Activated naive CD4-positive, alpha-beta T cell treated with Interleukin-2 at 50 U/mL for 16 hours (primary cell): ENCODE measurements at regions not wholly inside any gene's neighbourhood (a gene's known extent, or its start where the extent isn't known, plus 50 kb on each side); places are given as distances from the start of the nearest gene placed in this dataset.

Experiments used
- DNase-seq: peaks from one replicate; pipeline ENCODE4 v3.0.0-alpha.2; 2020

GRCh38 chrX:45351478-45351877, 150.8 kb upstream of the DIPK2B start:
- no peak for DNase-seq

DNA sequence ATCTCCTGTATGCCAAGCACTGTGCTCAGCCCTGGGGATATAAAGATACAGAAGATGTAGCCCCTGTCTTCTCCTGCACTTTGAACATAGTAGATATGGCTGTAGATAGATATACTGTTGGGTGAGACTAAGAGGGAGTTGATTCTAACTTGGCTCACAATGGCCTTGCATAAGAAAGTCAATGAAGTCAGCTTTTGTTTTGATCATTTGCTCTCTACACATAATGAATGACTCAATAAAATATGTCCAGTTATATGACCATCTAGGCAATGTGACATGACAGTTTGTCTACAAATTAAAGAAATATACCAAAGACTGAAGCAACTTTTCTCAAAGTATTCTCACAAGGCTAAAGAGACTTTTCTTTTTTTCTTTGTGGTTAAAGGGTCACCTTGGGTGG, 147.6 kb upstream of the DIPK2B start:
- no peak for DNase-seq

DNA sequence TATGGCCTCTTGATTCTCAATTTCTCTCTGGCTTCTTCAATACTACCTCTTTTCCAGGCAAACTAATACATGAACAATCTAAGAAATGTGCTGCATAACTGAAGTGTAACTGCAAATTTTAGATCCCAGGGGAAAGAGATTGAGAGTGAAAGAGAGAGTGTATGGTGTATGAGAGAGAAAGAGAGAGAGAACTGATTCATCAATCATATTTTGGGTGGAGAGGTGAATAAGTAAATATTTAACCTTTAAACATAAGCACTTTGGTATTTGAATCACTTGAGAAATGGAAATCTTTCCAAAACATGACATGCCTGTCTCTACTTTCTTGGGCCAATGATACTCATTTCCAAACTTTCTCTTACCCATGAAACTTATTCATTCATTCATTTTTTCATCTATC, 147.2 kb upstream of the DIPK2B start:
- no peak for DNase-seq

DNA sequence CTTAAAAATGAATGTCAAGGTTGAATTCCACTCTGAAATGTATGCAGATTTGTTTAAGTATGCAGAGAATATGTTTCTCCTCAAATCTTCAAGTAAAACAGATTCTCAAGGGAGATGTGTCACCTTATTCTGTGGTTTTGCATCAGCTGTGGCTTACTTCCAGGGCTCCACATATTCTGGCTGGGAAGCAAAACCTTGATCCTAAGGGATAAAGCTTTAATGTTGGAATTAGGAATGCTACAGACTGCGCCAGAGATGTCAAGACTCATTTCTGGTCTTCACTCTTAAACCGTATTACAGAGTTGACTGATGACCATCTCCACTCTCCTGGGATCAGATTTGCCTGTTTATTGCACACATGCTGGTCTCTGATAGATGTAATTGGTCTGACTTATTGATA, 143.9 kb upstream of the DIPK2B start:
- DNase-seq: no peak

GRCh38 chrX:45329217-45329616, 128.5 kb upstream of the DIPK2B start:
- no peak for DNase-seq

DNA sequence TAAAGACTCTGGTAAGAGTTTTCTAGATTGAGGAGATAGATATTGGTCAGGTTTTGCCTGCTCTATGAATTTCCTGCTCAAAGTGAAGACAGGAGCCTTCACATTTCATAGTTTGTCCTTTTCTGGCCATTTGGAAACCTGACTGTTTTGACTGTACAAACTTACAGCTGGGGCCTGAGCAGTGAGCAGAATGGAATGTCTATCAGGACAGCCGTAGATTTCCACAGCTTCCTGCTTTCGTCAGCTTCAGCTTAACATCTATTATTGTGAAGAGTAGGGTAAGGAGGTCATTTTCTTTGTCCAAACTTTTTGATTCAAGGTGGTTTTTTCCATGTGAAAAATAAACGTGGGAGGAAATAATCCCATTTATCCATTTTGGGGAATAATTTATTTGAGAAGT, 124.3 kb upstream of the DIPK2B start:
- DNase-seq: no peak

DNA sequence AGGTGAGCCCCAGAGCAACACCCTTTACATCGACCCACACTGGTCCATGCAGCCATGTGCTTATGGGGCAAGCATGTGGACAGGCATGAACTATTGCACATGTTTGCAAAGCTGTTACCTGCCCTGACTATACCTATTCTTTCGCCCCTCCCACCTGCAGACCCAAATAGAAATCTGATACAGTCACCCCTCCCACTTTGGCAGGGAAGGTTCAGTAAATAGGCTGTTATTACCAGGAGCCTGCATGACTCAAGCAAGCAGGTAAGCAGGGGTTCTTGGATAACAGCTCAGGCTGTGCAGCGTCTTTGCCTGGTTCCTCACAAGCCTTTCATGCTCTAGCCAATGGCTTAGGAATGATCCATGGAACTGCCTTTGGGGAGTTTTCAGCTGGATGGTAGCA, 122.7 kb upstream of the DIPK2B start:
- no peak for DNase-seq

DNA sequence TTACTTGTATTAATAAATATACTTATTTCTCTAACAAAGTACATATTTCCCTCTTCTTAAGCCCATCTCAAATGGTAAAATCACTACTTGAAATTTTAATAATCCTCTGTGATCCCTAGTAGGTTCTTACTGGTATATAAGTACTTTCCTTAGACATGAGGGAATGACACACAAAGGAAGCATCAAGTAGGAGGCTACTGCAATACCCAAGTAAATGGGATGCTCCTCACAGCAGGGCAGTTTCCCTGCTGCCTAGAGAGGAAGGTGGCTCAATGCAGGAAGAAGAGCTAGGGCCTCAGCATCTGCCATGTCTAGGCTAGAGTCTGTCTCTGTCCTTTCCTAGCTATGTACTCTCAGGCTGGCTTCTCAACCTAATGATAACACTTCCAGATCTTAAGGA, 122.1 kb upstream of the DIPK2B start:
- no peak for DNase-seq

GRCh38 chrX:45322382-45322781, 121.7 kb upstream of the DIPK2B start:
- peak; percentile 2 for DNase-seq

DNA sequence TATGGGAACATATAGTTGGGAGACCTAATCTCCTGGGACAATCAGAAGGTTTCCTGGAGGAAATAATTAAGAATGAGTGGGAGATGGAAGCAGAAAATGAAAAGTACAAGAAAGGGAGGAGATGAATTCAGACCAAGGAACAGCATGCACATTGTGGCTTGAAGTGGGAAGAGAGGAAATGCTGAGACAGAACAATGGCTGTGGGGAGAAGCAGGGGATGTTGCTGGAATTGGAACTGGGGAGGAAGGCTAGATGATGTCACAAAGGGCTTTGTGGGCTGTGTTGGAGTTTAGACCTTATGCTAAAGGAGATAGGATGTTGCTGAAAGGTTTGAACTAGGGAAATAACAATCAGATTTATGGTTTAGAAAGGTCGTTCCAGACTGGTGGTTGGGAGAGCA, 119.5 kb upstream of the DIPK2B start:
- no peak for DNase-seq

DNA sequence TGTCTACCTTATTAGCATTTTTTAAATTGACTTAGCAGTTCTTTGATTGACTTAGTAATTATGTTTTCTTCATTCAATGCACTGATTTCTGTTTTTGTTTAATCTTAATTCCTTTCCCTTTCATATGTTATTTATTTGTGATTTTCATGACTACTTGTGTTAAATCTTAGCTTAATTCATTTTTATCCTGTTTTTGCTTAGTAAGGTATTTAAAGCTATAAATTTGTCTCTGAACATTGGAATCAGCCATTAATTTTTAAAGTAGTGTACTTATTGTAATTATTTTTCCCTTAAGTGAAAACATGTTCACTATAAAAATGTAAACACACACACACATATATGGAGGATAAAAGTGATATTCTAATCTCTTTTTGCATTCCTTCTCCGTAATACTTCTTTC, 109.1 kb upstream of the DIPK2B start:
- no peak for DNase-seq

DNA sequence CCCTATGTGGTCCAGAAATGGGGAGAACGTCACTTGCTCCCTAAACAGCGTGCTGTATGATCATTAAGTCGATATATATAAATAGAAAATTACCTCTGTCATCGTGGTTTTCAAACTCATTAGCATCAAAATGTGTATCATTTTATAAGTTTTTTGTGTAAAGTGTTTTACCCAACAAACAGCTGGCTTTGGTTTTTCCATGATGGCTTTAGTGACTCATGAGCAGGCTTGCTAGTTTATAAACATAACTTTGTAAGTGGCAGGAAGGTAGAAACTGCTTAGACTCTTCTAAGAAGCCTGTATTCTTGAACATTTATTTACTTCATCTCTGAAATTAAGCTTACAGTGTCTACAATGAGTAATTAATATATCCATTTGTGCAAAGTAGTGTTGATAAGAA, 108.4 kb upstream of the DIPK2B start:
- no peak for DNase-seq

GRCh38 chrX:45306794-45307193, 106.1 kb upstream of the DIPK2B start:
- no peak for DNase-seq

GRCh38 chrX:45300638-45301037, 100.0 kb upstream of the DIPK2B start:
- DNase-seq: no peak

- DNase-seq: no peak
Measured at GRCh38 chrX:45295259-45295986, 94.7 kb upstream of the DIPK2B start.

- DNase-seq: no peak
Measured at GRCh38 chrX:45274576-45274975, 73.9 kb upstream of the DIPK2B start.

DNA sequence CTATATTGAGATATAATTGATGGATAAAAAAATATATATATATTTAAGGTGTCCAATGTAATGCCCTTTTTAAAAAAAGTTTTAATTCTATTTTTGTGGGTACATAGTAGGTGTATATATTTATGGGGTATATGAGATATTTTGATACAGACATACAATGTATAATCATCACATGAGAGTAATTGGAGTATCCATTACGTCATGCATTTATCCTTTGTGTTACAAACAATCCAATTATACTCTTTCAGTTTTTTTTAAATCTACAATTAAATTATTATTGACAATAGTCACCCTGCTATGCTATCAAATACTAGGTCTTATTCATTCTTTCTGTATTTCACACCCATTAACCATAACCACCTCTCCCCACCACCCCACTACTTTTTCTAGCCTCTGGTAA, 66.3 kb upstream of the DIPK2B start:
- no peak for DNase-seq

- no peak for DNase-seq
Measured at GRCh38 chrX:45266456-45266855, 65.8 kb upstream of the DIPK2B start.

- DNase-seq: no peak
Measured at GRCh38 chrX:45264865-45265264, 64.2 kb upstream of the DIPK2B start.

DNA sequence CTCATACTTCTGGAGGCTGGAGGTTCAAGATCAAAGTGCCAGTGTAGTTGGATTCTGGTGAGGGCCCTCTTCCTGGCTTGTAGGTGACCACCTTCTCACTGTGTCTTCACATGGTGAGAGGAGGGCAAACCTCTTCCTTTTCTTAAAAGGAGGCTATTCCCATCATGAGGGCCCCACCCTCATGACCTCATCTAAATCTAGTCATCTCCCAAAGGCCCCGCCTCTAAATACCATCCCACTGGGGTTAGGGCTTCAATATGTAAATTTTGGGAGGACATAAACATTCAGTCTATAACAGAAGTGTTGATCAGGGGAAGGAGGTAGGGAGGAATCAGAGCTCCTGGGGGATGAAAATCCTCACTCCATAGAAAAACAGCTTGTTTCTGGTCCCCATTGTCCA, 60.8 kb upstream of the DIPK2B start:
- DNase-seq: no peak

DNA sequence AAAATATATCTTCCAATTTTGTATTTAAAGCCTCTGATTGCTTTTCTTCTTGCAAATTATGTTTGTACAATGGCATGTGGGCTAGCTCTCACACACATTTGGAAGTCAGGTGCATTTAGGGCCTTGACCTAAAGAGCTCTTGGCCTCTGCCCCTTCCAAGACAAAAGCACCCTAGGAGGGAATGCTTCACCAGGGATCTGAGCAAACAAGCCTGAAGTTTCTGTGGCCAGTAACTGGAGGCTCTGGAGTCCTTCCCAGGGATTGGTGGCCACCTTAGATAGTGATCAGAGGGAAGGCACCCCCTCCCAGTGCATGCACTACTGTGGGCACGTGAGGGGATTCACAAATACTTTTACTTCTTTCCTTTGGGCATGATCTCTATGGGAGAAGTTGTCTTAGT, 60.3 kb upstream of the DIPK2B start:
- no peak for DNase-seq

DNA sequence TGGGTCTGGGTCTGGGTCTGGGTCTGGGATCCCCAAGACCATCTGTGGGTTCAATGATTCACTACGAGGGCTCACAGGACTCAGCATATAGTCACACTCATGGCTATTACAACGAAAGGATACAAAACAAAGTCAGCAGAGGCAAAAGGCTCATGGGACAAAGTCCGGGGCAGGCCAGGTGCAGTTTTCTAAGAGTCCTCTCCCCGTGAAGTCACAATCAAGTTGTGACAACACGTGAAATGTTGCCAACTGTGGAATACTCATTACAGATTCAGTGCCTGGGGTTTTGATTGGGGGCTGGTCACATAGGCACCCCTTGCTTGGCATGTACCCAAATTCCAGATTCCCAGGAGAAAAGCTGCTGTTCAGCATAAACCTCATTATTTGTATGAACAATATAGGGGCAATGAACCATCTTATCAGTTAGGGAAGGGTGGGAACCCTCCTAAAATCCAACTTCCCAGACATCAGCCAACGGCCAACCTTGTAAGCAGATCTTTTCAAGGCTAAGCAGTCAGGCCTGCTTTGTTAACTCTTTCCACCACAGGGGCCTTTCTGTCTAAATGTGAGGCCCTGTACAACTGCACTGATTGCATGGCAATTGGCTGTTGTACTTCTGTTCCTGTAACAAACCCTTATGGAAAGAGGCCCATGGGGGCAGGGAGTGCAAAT, 58.2 kb upstream of the DIPK2B start:
- DNase-seq: no peak
